Fibroblast of skin of left biceps (primary cell): ENCODE measurements at regions not wholly inside any gene's neighbourhood (a gene's known extent, or its start where the extent isn't known, plus 50 kb on each side); places are given as distances from the start of the nearest gene placed in this dataset.
"Not testable (repeated sequence)": the region's sequence is repeated elsewhere in the genome, so short reads cannot be mapped to it uniquely, and the experiment has no call there.

Source experiments
- DNase-seq, 2 experiments: peaks; one replicate each; pipeline ENCODE4 v3.0.0-alpha.2; 2013; ENCODE audit warnings: low read depth in 2 of 2

DNA sequence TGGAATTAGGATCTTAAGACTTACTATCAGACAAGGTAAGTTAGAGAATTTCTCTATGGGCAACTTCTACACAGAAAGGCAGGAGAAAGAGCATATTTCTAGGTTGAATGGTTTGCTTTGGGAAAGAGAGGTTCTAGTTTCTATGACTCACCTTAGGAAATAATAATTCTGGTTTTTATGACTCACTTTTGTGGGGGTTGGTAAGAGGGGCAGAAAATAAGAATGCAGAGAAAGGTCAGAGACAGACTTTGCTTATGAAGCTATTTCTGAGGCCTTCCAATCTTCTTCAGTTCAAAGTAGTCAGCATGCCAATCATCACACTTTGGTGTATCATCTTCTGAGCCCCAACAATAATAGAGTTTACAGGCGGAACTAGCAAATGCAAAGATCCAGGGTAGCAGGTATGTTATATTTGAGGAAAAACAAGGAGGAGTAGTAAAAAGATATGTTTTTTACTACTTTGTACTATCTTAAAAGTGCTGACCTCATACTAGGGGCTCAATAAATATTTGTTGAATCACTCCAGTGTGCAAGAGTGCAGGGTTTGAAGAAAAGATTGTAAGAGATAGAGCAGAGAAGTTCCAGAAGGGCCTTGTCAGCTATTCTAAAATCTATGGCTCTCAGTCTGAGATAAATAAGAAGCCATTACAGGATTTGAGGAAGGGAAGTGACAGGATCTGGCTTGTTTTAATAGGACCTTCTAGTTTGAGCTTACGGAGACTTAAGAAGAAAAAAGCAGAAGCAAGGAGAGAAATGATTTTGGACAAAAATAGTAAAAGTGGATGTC, 56.7 kb upstream of the LRFN5 start:
- peak; percentile 21 to 33 for DNase-seq

DNA sequence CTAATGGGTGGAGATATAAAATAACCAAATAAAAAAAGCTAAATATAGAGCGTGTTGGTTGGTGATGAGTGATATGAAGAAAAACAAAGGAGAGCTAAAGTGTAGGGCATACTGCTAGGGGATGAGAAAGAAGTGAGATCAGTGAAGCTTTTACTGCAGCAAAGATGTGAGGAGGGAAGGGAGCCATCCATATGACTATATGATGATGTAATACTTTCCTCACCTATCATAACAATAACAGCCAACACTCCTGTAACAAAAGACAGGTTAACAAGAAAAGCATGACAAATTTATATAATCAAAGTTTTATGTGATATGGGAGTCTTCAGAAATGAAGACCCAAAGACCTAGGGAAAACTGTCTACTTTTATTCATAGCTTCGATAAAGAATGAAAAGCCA, 57.4 kb upstream of the LRFN5 start:
- no peak for DNase-seq

DNA sequence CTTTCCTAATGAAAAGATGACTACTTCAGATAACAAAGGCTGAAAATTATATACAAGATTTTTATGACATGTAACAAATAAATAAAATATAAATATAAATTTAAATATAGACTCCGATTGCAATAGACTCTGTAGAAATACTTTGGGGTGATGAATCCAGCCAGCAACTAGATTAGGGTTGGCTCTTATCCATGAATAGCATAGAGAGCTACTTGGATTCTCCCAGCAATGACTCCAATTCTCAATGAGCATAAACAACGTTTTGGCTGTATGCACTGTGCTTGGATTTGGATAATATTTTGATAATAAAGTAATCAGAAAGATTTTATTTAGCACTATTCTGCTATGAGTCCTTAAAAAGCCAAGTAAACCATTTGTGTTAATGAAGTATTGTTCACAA, 58.0 kb upstream of the LRFN5 start:
- DNase-seq = peak in 1 of 2 experiments; percentile 4

DNA sequence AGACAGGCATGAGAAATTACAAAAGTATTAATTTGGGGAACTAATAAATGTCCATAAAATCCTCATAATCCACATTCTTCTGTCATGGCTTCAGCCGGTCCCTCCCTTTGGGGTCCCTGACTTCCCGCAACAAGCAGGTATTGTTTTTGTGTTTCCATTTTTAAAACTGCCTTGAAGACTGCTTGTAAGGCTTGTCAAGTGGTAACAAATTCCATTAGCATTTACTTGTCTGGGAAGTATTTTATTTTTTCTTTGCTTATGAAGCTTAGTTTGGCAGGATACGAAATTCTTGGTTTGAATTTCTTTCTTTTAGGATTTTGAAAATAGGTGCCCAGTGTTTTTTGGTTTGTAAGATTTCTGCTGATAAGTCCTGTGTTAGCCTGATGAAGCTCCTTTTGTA, 65.3 kb upstream of the LRFN5 start:
- no peak for DNase-seq

DNA sequence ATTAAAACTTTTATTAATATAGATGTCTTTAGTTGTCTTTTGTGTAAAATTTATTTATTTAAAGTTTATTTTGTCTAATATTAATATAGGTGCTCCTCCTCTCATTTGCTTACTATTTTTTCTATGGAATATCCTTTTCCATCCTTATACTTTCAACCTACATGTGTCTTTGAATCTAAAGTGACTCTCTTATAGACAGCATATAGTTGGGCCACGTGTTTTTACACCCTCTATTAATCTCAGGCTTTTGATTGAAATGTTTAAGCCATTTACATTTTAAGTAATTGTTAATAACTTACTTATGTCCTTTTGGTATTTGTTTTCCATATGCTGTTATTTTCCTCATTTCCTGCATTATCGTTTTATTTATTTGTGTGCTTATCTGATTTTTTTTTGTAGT, 74.4 kb upstream of the LRFN5 start:
- DNase-seq = no peak

DNA sequence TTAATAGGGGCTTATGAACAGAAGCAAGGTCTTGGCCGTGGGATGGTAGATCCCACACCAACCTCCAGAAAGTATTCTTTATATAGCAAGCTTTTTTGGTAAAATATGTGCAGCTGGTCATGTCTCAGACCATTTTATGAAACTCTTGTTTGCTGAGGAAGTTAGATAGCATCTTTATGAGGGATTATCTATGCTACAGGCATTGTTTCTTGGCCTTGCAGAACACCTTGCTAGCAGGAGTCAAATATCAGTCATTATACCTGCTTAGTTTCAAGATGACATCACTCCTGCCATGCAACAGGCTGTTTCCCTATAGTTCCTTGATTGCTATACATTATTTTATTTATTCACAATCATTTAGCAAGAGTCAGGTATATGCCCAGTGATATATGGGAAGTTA, 84.8 kb upstream of the LRFN5 start:
- no peak for DNase-seq

DNA sequence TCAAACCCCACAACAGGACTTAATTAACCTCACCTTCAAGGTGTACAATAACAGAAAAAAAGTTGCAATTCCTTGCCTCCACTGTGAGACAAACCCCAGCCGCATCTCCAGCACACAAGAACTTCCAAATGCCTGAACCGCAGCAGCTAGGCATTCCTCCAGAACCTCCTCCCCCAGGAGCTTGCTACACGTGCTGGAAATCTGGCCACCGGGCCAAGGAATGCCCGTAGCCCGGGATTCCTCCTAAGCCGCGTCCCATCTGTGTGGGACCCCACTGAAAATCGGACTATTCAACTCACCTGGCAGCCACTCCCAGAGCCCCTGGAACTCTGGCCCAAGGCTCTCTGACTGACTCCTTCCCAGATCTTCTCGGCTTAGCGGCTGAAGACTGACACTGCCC, 88.6 kb upstream of the LRFN5 start:
- DNase-seq = not testable (repeated sequence)

DNA sequence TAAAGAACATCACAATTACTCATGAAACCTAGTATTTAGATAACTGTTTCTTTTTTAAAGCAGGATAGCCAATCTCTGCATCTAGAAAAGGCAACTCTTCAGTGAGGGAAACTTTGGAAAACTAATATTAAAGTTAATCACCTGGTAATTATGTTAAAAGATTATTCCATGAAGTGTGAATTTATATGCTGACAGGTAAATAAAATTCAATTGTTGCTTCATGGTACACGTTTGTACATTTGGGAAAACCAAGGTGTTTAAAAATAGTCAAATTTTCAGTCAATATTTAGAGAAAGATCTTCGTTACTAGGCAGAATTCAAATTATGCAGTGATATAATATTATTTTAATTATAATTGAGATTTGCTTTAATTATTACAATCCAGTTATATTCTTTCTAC, 100.1 kb upstream of the LRFN5 start:
- DNase-seq = no peak

DNA sequence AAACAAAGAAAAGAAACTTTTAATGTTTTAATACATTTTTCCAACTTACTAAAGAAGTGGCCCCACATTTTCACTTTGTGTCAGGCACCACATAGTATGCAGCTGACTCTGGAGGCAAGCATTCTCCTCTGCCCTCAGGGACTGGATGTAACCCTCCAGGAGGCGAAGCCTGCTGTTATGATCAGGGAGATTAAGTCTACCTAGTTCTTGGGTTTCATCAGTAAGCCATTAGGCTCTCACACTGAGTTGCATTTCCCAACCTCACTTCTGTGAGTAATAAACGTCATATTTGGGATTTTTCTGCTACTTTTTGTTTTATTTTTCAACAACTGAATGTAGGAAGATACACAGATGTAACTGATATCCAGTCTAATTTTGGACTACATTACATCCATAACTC, 101.2 kb upstream of the LRFN5 start:
- DNase-seq = no peak

DNA sequence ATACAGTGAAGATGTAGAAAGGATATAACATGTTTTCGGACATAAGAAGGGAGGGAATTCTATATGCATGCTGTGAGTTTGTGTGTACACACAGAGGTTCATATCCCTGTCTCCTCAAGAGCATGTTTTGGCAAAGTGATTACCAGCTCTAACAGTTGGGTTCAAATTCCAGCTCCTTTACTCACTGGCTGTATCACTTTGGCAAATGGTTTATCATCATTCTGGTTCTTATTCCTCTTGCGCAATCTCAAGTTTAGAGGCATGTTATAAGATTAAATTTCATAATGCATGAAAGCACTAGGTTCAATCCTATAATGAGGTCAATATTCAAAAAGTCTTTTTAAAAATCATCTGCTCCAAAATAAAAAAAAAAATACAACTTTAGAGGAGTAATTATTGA, 107.7 kb upstream of the LRFN5 start:
- no peak for DNase-seq

DNA sequence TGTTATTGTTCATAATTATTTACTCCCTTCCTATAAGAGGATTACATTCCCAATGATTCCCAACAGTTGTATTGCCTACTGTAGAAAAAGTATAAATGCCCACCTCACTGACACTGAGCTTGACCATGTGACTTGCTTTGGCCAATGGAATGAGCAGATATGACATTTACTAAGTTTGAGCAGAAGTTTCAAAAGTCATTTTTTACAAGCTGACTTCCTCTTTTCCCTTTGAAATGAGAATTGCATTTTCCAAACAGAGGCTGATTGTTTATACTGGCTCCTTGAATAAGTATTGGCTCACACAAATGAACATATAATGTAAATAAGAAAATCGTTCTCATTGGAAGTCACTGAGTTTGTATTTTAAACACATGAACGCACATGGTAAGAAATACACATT, 116.4 kb upstream of the LRFN5 start:
- no peak for DNase-seq

DNA sequence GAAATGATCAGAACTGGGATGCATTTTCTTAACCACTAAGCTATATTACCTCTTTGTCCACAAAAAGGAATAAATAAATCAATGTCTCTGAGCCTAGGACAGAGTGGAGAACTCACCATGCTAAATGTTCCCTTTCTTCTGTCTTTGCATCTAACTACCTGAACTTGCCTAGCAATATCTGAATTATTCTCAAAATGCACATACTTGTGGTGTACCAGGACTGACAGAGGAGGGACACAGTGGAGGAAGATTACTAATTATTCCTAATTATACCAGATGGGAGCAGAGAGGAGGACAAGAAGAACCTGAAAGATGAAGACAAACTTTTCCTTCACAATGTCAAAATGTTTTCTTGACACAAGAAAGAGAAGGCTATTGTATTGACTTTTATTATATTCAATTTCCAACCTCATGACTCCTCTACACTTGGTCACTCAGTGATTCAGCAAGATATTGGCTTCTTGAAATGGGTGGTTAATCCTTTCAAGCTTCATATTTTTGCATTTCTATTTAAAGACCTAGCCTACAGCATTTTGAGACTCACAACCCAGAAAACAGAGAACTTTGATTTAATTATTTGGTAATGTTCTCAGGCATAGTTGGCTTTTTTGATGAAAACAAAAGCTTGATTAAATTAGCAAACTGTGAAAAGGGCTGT, 117.2 kb upstream of the LRFN5 start:
- no peak for DNase-seq

DNA sequence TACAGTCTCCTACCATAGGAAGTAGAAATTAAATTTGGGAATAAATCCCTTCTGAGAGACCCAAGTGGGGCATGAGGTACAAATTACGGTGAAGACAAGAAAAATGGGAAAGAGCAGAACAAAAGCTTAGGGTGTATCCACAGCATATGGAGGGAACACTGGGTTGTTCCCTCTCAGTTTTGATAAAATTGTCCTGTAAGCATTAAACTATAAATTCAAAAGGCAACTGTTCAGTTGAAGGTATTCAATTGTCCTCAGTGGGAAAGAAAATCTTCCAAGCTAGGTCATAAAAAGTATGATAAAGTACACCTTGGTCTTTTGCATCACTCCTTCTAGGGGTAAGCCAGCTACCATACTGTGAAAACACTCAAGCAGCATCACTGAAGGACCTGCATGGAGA, 118.3 kb upstream of the LRFN5 start:
- DNase-seq = no peak

DNA sequence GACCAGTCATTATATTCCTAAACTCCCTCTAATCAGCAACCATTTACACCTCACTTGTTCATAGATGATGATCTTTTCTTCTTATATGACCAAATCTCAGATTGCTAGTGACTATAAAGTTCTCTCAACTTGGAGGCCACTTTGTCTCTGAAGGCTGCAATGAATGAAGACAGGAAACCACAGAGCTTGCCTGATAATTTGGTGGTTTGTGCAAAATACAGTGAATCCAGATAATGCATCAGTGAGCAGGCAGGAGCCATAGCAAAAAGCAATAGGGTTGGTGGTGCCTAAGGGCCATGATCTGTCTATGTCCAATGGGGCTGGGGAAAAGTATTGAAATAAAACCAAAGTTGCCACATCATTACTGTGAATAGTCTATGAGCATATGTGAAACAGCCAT, 123.8 kb upstream of the LRFN5 start:
- DNase-seq = no peak

DNA sequence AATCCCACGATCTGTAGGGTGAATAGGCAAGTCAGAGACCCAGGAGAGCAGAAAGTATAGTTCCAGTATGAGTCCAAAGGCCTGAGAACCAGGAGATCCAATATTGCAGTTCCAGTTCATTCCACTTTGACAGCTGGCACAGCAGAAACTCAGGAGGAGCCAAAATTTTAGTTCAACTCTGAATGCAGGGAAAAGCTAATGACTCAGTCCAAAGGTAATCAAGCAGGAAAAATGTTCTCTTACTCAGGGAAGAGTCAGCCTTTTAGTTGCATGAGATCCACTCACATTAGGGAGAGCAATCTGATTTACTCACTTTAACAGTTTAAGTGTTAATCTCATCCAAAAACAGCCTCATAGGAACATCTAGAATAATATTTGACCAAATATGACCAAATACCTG, 130.2 kb upstream of the LRFN5 start:
- DNase-seq = no peak

DNA sequence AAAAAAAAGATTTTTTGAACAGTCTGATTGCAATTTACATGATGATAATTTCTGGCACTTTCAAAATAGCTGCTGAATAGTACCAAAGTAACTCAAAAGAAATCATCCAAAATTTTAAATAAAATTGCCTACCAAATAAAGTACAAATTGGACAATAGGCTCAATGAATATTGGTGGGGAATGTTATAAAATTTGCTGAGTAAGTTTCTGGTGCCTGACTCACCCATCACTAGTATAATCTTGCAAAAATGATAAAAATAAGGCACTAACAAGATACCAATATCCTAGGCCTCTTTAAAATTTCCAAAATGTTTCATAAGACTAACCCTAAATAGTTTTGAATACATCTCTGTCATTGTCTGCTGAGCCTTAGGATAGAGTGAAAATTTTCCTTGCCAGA, 145.3 kb upstream of the LRFN5 start:
- DNase-seq = no peak

DNA sequence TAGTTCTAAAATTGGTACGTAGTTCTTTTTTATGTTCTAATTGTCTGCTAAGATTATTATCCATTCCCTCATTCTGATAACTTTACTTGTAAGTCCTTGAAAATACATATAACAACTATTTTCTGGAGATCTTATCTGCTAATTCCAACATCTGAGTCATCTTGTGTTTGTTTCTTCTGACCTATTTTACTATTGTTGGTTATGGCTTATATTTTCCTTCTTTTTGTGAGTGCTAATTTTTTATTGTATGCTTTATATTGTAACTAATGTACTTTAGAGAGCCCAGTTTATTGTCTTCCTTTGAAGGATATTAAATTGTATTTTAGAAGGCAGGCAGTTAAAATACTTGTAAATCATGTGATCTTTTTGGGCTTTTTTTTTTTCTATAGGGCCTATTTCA, 149.3 kb upstream of the LRFN5 start:
- no peak for DNase-seq

DNA sequence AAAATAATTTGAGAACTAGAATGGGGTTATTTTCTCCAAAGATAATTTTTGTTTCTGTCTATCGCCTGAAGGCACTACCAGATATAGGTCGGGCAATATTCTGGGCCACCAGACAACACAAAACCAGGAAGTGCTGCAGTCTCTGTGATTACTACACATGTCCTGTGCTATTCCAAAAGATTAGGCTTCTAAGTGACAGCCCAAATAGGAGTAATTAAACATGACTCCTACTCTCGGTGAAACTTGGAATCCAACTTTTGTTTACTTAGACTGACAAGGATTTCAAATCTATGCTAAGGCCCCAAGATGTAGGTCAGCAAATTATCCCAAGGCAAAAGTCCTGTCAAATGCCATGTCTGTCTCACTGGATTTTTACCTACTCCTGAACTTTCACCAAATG, 157.6 kb upstream of the LRFN5 start:
- DNase-seq = no peak

DNA sequence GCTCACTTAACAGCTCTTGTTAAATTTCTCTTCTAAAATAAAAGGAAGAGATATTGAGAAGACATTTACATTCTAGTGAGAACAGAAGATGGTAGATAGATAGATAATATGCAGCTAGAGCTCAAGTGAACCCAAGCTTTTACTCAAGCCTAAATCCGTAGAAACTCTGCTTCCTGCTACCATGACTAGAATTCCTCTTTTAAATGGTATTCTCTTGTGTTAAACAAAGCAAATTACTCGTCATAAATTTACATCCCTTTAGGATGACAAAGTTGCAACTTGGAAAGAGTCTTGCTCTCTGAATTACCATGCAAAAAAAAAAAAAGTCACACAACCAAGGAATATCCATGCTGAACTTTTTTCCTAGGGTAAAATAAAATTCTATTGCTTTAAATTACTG, 160.7 kb upstream of the LRFN5 start:
- DNase-seq = no peak

DNA sequence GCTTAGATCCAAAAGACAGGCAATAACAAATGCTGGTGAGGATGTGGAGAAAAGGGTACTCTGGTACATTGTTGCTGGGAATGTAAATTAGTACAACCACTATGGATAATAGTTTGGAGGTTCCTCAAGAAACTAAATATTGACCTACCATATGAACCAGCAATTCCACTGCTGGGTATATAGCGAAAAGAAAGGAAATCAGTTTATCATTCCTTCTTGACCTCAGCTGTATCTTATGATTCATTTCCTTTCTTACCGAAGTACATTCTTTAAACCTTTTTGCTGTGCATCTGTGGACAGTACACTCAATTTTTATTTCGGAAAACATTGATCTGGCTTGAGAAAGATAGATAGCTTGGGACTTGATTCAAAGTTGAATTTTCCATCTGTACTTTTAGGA, 183.2 kb upstream of the LRFN5 start:
- DNase-seq = no peak

DNA sequence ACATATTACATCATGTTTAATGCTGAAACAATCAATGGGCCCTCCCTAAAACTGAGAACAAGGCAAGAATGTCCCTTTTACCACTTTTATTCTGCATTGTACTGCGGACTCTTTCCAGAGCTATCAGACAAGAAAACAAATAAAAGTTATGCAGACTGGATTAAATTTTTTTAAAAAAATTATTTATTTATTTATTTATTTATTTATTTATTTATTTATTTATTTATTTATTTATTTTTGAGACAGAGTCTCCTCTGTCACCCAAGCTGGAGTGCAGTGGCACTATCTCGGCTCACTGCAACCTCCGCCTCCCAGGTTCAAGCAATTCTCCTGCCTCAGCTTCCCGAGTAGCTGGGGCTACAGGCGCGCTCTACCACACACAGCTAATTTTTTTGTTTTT, 185.4 kb upstream of the LRFN5 start:
- not testable (repeated sequence) for DNase-seq

DNA sequence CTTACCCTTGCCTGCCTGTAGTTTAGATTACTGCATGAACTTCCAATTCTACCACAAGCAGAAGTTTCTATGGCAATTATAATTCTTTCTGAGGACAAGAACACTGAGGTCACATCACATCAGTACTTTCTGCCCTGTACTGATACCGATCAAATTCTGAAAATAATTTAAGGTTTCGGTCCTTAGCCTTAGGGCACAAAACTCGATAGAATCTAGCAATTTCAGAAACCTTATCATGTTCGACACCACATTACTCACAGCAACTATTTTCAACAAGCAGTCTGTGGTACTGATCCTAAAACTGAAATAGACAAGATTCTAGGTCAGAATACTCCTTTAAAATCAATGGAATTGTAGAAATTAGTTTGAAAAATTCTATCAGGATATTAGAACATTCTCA, 187.0 kb upstream of the LRFN5 start:
- no peak for DNase-seq

DNA sequence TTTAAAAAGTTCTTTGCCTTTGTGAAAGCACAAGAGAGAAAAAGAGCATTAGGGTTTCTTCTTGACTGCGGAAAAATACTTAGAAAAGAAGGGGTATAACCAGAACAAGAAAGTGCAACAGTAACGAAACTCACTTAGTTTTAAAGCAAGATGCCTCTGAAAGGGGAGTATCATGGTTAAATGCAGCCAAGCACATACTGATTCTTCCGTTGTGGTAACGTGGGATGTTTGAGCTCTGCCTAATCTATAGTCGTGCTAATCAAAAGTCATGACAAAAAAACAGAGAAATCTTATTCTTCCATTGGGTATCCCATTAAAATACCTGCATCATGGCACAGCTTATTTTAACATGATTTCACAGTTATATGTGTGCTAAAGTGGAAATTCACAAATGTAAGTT, 187.8 kb upstream of the LRFN5 start:
- DNase-seq = no peak

DNA sequence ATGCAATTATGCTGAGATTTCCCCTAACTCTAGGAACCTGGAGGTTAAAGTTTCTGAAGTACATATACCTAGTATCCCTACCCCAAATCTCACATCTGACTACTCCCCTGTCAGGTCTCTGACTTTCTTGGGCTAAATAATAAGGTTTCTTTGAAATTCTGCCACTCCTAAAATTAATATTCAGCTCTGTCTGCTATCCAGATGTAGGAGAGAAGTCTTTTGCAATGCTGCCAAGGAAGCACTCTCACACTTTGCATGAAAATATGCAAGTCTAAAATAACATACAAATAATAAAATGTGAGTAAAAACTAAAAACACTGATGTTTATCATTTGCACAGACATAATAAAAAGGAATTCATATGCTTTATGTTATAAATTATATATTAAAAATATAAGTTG, 196.9 kb upstream of the LRFN5 start:
- no peak for DNase-seq
